ENCODE measurements at regions not wholly inside any gene's neighbourhood (a gene's known extent, or its start where the extent isn't known, plus 50 kb on each side); places are given as distances from the start of the nearest gene placed in this dataset.

GRCh38 chr6:113103634-113104361 lies 753.3 kb upstream of the MARCKS start:
- DNase-seq, result no peak

- DNase-seq, result no peak
Measured at GRCh38 chr6:113104541-113104940, 752.6 kb upstream of the MARCKS start.

- no peak for DNase-seq
Measured at GRCh38 chr6:113104951-113105350, 752.2 kb upstream of the MARCKS start.

GRCh38 chr6:113110211-113110610 lies 746.9 kb upstream of the MARCKS start:
- no peak for DNase-seq

GRCh38 chr6:113111550-113111949 lies 745.6 kb upstream of the MARCKS start:
- no peak for DNase-seq

- DNase-seq, result no peak
Measured at GRCh38 chr6:113112086-113112485, 745.1 kb upstream of the MARCKS start.

- no peak for DNase-seq
Measured at GRCh38 chr6:113115196-113115595, 741.9 kb upstream of the MARCKS start.

GRCh38 chr6:113120224-113120581 lies 736.9 kb upstream of the MARCKS start:
- peak; percentile 50 for DNase-seq

GRCh38 chr6:113120582-113121285 lies 736.4 kb upstream of the MARCKS start:
- DNase-seq, result peak; percentile 46

GRCh38 chr6:113121571-113121970 lies 735.6 kb upstream of the MARCKS start:
- no peak for DNase-seq

GRCh38 chr6:113122060-113122459 lies 735.1 kb upstream of the MARCKS start:
- no peak for DNase-seq

- no peak for DNase-seq
Measured at GRCh38 chr6:113125626-113126025, 731.5 kb upstream of the MARCKS start.

- no peak for DNase-seq
Measured at GRCh38 chr6:113127786-113128419, 729.2 kb upstream of the MARCKS start.

GRCh38 chr6:113128661-113129060 lies 728.5 kb upstream of the MARCKS start:
- DNase-seq, result no peak

GRCh38 chr6:113129991-113130390 lies 727.2 kb upstream of the MARCKS start:
- DNase-seq, result no peak

GRCh38 chr6:113137426-113137825 lies 719.7 kb upstream of the MARCKS start:
- DNase-seq, result peak; percentile 35

- DNase-seq, result no peak
Measured at GRCh38 chr6:113140721-113141120, 716.4 kb upstream of the MARCKS start.

GRCh38 chr6:113141901-113142300 lies 715.2 kb upstream of the MARCKS start:
- no peak for DNase-seq

GRCh38 chr6:113142671-113143174 lies 714.4 kb upstream of the MARCKS start:
- no peak for DNase-seq

GRCh38 chr6:113143206-113143605 lies 713.9 kb upstream of the MARCKS start:
- no peak for DNase-seq

GRCh38 chr6:113144117-113144516 lies 713.0 kb upstream of the MARCKS start:
- DNase-seq, result no peak

GRCh38 chr6:113146878-113147277 lies 710.3 kb upstream of the MARCKS start:
- DNase-seq, result no peak

GRCh38 chr6:113147544-113147943 lies 709.6 kb upstream of the MARCKS start:
- DNase-seq, result no peak
